ENCODE measurements at regions not wholly inside any gene's neighbourhood (a gene's known extent, or its start where the extent isn't known, plus 50 kb on each side); places are given as distances from the start of the nearest gene placed in this dataset.

GRCh38 chr11:116689413-116690127 is 83.2 kb downstream of the BUD13 start:
- TF ChIP-seq CTCF (conservative IDR thresholded peaks at IDR 0.05 in 1 of 2, IDR thresholded peaks at IDR 0.05 in 1 of 2; ENCODE audit: low read depth in 1 of 2, low read length in 2 of 2) (no peak), EZH2 (IDR thresholded peaks at IDR 0.05; ENCODE audit: low read length, missing control alignments) (no peak)
